Gastrocnemius medialis (tissue), 4 donors: ENCODE measurements at regions not wholly inside any gene's neighbourhood (a gene's known extent, or its start where the extent isn't known, plus 50 kb on each side); places are given as distances from the start of the nearest gene placed in this dataset.

ENCODE experiments used
- ATAC-seq, 2 donors: fragments of 150-250 bp; one replicate each; pipeline ENCODE4 v1.9.1; 2016
- DNase-seq, 2 donors: peaks; one replicate each; pipeline ENCODE4 v3.0.0-alpha.2; 2019
- H3K27ac ChIP-seq, 4 donors: fragments of 200-600 bp; sonication (generic); 1 replicate in 1 of 4; 2 replicates in 3 of 4; pipeline ENCODE4 v1.5.1; 2016 to 2018; ENCODE audit warnings: mild to moderate bottlenecking in 2 of 4, moderate library complexity in 1 of 4
- H3K27me3 ChIP-seq, 3 donors: fragments of 200-600 bp; sonication (generic) in 2 of 3; 1 replicate in 1 of 3; 2 replicates in 2 of 3; pipeline versions ENCODE4 v1.5.1 to v1.6.0; 2016 to 2019; ENCODE audit warnings: mild to moderate bottlenecking in 1 of 3, moderate library complexity in 1 of 3
- H3K36me3 ChIP-seq, 2 donors: fragments of 200-600 bp; sonication (generic) in 1 of 2; one replicate each; pipeline ENCODE4 v1.5.1; 2017 to 2018
- H3K4me1 ChIP-seq, 2 donors: fragments of 200-600 bp; sonication (generic) in 1 of 2; one replicate each; pipeline ENCODE4 v1.5.1; 2016 to 2017; ENCODE audit warnings: mild to moderate bottlenecking in 2 of 2
- H3K4me3 ChIP-seq, 4 donors: fragments of 200-600 bp; sonication (generic) in 3 of 4; 1 replicate in 1 of 4; 2 replicates in 3 of 4; pipeline ENCODE4 v1.5.1; 2016 to 2019; ENCODE audit warnings: mild to moderate bottlenecking in 2 of 4
- H3K9me3 ChIP-seq, 3 donors: fragments of 200-600 bp; sonication (generic) in 2 of 3; 1 replicate in 1 of 3; 2 replicates in 2 of 3; pipeline ENCODE4 v1.5.1; 2016 to 2019
- CTCF ChIP-seq, 5 experiments: fragments of 450-650 bp in 3 of 5; fragments of 200-600 bp in 2 of 5; sonication (generic) in 2 of 5; IDR thresholded peaks in 4 of 5; conservative IDR thresholded peaks in 1 of 5; 1 replicate in 4 of 5; 2 replicates in 1 of 5; pipeline ENCODE4 v1.5.1; 2016 to 2019; ENCODE audit warnings: antibody characterized with exemption in 5 of 5, mild to moderate bottlenecking in 3 of 5, moderate library complexity in 3 of 5
- POLR2A ChIP-seq, 2 donors: fragments of 450-650 bp; IDR thresholded peaks; one replicate each; pipeline ENCODE4 v1.6.1; 2017; ENCODE audit warnings: antibody characterized with exemption in 2 of 2, mild to moderate bottlenecking in 2 of 2, moderate library complexity in 2 of 2
- in situ Hi-C, 4 donors: fragments of 200-750 bp; cut with MboI; loops; one replicate each; pipeline versions ENCODE4 v1.15.0 to v1.8.0; 2017; ENCODE audit warnings: low sequenced_read_pairs in 4 of 4
- intact Hi-C: fragments of 100-400 bp; cut with DNase I; formaldehyde crosslinking; loops from one replicate; pipeline ENCODE4 v1.15.1; 2023; ENCODE audit warnings: low total_unique reads

GRCh38 chrX:4588056-4588455 is 874.6 kb upstream of the PRKX start:
- no peak for ATAC-seq
- Histone ChIP-seq H3K27me3 (no peaks in the 10 kb centered on the region), H3K4me1 (no peaks in the 10 kb centered on the region), H3K4me3 (no peak overlapping the region), H3K36me3 (no peaks in the 10 kb centered on the region), H3K9me3 (no peaks in the 10 kb centered on the region), H3K27ac (no peak overlapping the region)
- DNase-seq = no peak
- in situ Hi-C loops (no loop called here), intact Hi-C loops (no loop called here)
- TF ChIP-seq CTCF (IDR thresholded peaks at IDR 0.05 in 4 of 5, conservative IDR thresholded peaks at IDR 0.05 in 1 of 5) (no peak), POLR2A (IDR thresholded peaks at IDR 0.05) (no peak)

DNA sequence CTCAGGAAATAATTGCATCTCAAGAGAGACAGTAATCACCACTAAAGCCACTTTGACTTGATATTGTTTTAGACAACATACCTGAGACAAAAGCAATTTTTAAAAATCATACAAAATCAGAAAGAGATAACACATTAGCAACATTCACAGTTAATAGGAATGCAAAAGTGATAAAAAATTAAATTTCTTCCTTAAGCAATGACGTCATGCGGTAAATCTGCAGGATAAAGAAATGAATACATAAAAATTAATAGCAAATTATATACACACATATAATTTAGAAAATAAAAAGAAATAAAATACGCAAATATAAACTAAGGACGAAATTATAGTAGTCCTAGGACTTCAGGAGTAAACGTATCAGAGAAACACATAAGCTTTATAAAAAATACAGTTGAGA is 866.5 kb upstream of the PRKX start:
- DNase-seq (no peak), ATAC-seq (no peak)
- Histone ChIP-seq H3K4me1 (no peaks in the 10 kb centered on the region), H3K27ac (no peak overlapping the region), H3K4me3 (no peak overlapping the region), H3K36me3 (no peaks in the 10 kb centered on the region), H3K9me3 (no peaks in the 10 kb centered on the region), H3K27me3 (no peaks in the 10 kb centered on the region)
- in situ Hi-C loops (no loop called here), intact Hi-C loops (no loop called here)
- TF ChIP-seq POLR2A (IDR thresholded peaks at IDR 0.05) (no peak), CTCF (IDR thresholded peaks at IDR 0.05 in 4 of 5, conservative IDR thresholded peaks at IDR 0.05 in 1 of 5) (no peak)

GRCh38 chrX:4579480-4579879 is 866.0 kb upstream of the PRKX start:
- TF ChIP-seq CTCF (IDR thresholded peaks at IDR 0.05 in 4 of 5, conservative IDR thresholded peaks at IDR 0.05 in 1 of 5) = no peak
- TF ChIP-seq POLR2A (IDR thresholded peaks at IDR 0.05) = no peak
- intact Hi-C loops (no loop called here), in situ Hi-C loops (no loop called here)

DNA sequence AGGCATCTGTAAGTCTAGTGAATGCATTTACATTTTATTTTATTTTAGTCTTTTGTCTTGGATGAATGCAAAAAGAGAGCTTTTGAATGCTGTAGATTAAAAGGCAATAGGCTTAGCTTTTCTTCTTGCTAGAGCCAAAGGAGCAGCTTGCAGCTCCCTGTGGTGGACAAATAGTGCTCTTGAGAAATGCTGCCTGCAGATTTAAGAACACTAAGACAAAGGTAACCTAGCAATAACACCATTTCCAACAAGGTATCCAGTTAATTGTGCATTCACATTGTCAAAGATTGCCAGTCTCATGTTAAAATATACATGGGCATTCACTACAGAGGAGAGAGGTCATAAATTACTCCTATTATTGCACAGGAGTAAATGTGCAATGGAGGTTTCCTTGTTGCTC is 859.2 kb upstream of the PRKX start:
- in situ Hi-C loops = no loop called here
- DNase-seq = no peak

More at GRCh38 chrX:4579480-4579879, 866.0 kb upstream of the PRKX start:
- DNase-seq (no peak), ATAC-seq (no peak)
- Histone ChIP-seq H3K4me3 (no peak overlapping the region), H3K36me3 (no peaks in the 10 kb centered on the region), H3K4me1 (no peaks in the 10 kb centered on the region), H3K27ac (no peak overlapping the region), H3K27me3 (no peaks in the 10 kb centered on the region), H3K9me3 (no peaks in the 10 kb centered on the region)

More for the DNA sequence above, 859.2 kb upstream of the PRKX start:
- H3K27ac ChIP-seq = no peak overlapping the region
- H3K4me3 ChIP-seq = no peak overlapping the region
- no peak for TF ChIP-seq POLR2A (IDR thresholded peaks at IDR 0.05)
- TF ChIP-seq CTCF (IDR thresholded peaks at IDR 0.05 in 4 of 5, conservative IDR thresholded peaks at IDR 0.05 in 1 of 5) = no peak
- H3K36me3 ChIP-seq = no peaks in the 10 kb centered on the region
- H3K27me3 ChIP-seq = no peaks in the 10 kb centered on the region
- intact Hi-C loops = no loop called here
- H3K9me3 ChIP-seq = peaks cover 0 to 4% (median 0%) of the 10 kb centered on the region in 3 donors
- ATAC-seq = no peak
- no peaks in the 10 kb centered on the region for H3K4me1 ChIP-seq
